A673 (cell line): ENCODE measurements at regions not wholly inside any gene's neighbourhood (a gene's known extent, or its start where the extent isn't known, plus 50 kb on each side); places are given as distances from the start of the nearest gene placed in this dataset.

Source experiments
- BruUV-seq: library from RNA; stranded (reverse); fragments of 400-500 nt; replicated peaks from 2 replicates; lab custom pipeline; 2021; lab: Mats Ljungman, UMichigan
- CTCF ChIA-PET: fragments of 300-600 bp; sonication (Branson Sonifier 250); formaldehyde crosslinking; loops from one replicate; lab custom pipeline; 2022; ENCODE audit warnings: antibody characterized with exemption; lab: Charles Lee
- POLR2A ChIA-PET: fragments of 300-600 bp; sonication (Branson Sonifier 250); formaldehyde crosslinking; loops from one replicate; lab custom pipeline; 2022; ENCODE audit warnings: antibody characterized with exemption; ENCODE audit not compliant: low non-redundant PET; lab: Charles Lee
- DNase-seq: peaks from one replicate; pipeline ENCODE4 v3.0.0-alpha.2; 2015; ENCODE audit warnings: low spot score
- H3K27ac ChIP-seq: fragments of 200-600 bp; sonication (generic); 2 replicates; pipeline ENCODE4 v1.5.1; 2016; ENCODE audit warnings: mixed run types, low read depth, mild to moderate bottlenecking, mixed read lengths, antibody characterized with exemption, low read length; ENCODE audit not compliant: poor library complexity, severe bottlenecking
- H3K27me3 ChIP-seq: fragments of 200-600 bp; sonication (generic); replicated peaks from 2 replicates; pipeline ENCODE4 v1.6.1; 2017; ENCODE audit warnings: mixed run types, low read depth, mild to moderate bottlenecking, mixed read lengths, antibody characterized with exemption, low read length; ENCODE audit not compliant: insufficient read depth, poor library complexity
- H3K36me3 ChIP-seq: fragments of 200-600 bp; sonication (generic); 2 replicates; pipeline ENCODE4 v1.6.1; 2016; ENCODE audit warnings: mixed run types, mild to moderate bottlenecking, mixed read lengths, antibody characterized with exemption, low read length; ENCODE audit not compliant: insufficient read depth, poor library complexity, severe bottlenecking
- H3K4me1 ChIP-seq: fragments of 200-600 bp; sonication (generic); 2 replicates; pipeline ENCODE4 v1.6.1; 2017; ENCODE audit warnings: mixed run types, mild to moderate bottlenecking, mixed read lengths, antibody characterized with exemption, low read length; ENCODE audit not compliant: insufficient read depth, poor library complexity, severe bottlenecking
- H3K4me3 ChIP-seq: fragments of 200-600 bp; sonication (generic); 2 replicates; pipeline ENCODE4 v1.5.1; 2016; ENCODE audit warnings: low read depth, mixed run types, mild to moderate bottlenecking, mixed read lengths, low read length; ENCODE audit not compliant: poor library complexity, severe bottlenecking
- H3K9me3 ChIP-seq: fragments of 200-600 bp; sonication (generic); 2 replicates; pipeline ENCODE4 v1.6.1; 2016; ENCODE audit warnings: mixed run types, low read depth, mild to moderate bottlenecking, mixed read lengths, antibody characterized with exemption, low read length; ENCODE audit not compliant: poor library complexity, severe bottlenecking
- CTCF ChIP-seq: fragments of 300-800, 200-600 bp; sonication (generic); conservative IDR thresholded peaks from 2 replicates; pipeline ENCODE4 v1.5.1; 2017; ENCODE audit warnings: low read depth, mild to moderate bottlenecking, antibody characterized with exemption, low read length, moderate library complexity, mixed read lengths
- EZH2 ChIP-seq: fragments of 200-600 bp; sonication (generic); IDR thresholded peaks from 2 replicates; pipeline ENCODE4 v1.6.1; 2017; ENCODE audit warnings: borderline replicate concordance, low read depth, mild to moderate bottlenecking, mixed read lengths, antibody characterized with exemption, low read length; ENCODE audit not compliant: poor library complexity, severe bottlenecking
- intact Hi-C: fragments of 100-400 bp; cut with micrococcal nuclease; formaldehyde crosslinking; loops from one replicate; pipeline ENCODE4 v1.10.0; 2022; ENCODE audit not compliant: unreplicated experiment

- H3K4me3 ChIP-seq, result no peak overlapping the region
- no peaks in the 10 kb centered on the region for H3K27me3 ChIP-seq
- DNase-seq, result no peak
- H3K27ac ChIP-seq, result no peak overlapping the region
- no peaks in the 10 kb centered on the region for H3K9me3 ChIP-seq
- ChIA-PET POLR2A (no interaction called here), CTCF (no interaction called here)
- no peaks in the 10 kb centered on the region for H3K36me3 ChIP-seq
- no peaks in the 10 kb centered on the region for H3K4me1 ChIP-seq
- intact Hi-C loops, result no loop called here
- TF ChIP-seq EZH2 (no peak), CTCF (no peak)
- no TSS peak for BruUV-seq
These were observed 260.4 kb upstream of the FANCL start for GRCh38 chr2:58501371-58502160.

GRCh38 chr2:58497168-58497567, 256.0 kb upstream of the FANCL start:
- Histone ChIP-seq H3K36me3 (no peaks in the 10 kb centered on the region), H3K4me1 (no peaks in the 10 kb centered on the region), H3K9me3 (no peaks in the 10 kb centered on the region), H3K27me3 (no peaks in the 10 kb centered on the region), H3K27ac (no peak overlapping the region), H3K4me3 (no peak overlapping the region)
- TF ChIP-seq EZH2, result no peak
- TF ChIP-seq CTCF, result no peak
- ChIA-PET CTCF (no interaction called here), POLR2A (no interaction called here)
- intact Hi-C loops, result no loop called here
- DNase-seq, result no peak
- no TSS peak for BruUV-seq

- BruUV-seq, result no TSS peak
- TF ChIP-seq EZH2 (no peak), CTCF (no peak)
- Histone ChIP-seq H3K27me3 (no peaks in the 10 kb centered on the region), H3K9me3 (no peaks in the 10 kb centered on the region), H3K4me1 (no peaks in the 10 kb centered on the region), H3K36me3 (no peaks in the 10 kb centered on the region), H3K27ac (no peak overlapping the region), H3K4me3 (no peak overlapping the region)
- CTCF ChIA-PET, result no interaction called here
- DNase-seq, result no peak
- POLR2A ChIA-PET, result no interaction called here
- intact Hi-C loops, result no loop called here
These were observed 254.7 kb upstream of the FANCL start for GRCh38 chr2:58495806-58496205.
